ENCODE measurements at regions not wholly inside any gene's neighbourhood (a gene's known extent, or its start where the extent isn't known, plus 50 kb on each side); places are given as distances from the start of the nearest gene placed in this dataset.
"Not testable (repeated sequence)": the region's sequence is repeated elsewhere in the genome, so short reads cannot be mapped to it uniquely, and the experiment has no call there.

DNA sequence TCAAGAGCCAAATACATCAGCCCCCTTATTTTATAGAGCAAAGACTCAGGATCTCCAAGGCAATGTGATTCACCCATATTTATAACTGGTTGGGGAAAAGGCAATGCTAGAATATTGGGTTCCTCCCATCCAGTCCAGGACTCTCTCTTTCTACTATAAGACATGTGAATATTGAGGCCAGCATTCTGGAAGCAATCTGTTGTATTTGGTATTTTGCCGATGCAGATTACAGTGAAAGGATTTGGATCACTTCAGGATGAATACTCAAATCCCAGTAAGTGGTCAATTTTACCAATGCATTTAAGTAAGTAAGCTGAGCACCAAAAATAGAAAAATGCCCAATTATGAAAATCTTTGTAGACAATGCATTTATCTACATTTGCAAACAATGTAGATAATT lies 1834.7 kb upstream of the PIK3C3 start:
- TF ChIP-seq Cebpa-rat (IDR thresholded peaks at IDR 0.05): no peak
- no peak overlapping the region for H3K4me2 ChIP-seq

DNA sequence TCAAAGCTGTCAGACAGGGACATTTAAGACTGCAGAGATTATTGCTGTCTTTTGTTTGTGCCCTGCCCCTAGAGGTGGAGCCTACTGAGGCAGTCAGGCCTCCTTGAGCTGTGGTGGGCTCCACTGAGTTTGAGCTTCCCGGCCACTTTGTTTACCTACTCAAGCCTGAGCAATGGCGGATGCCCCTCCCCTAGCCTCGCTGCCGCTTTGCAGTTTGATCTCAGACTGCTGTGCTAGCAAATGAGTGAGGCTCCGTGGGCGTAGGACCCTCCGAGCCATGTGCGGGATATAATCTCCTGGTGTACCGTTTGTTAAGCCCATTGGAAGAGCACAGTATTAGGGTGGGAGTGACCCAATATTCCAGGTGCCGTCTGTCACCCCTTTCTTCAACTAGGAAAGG lies 1835.5 kb upstream of the PIK3C3 start:
- H3K4me3 ChIP-seq, H3K36me3 ChIP-seq, H3K27ac ChIP-seq, H3K4me2 ChIP-seq, H3K4me1 ChIP-seq, H4K20me1 ChIP-seq, H3K27me3 ChIP-seq, H3K9ac ChIP-seq, H3K9me3 ChIP-seq: not testable (repeated sequence)

More for the DNA sequence above, 1834.7 kb upstream of the PIK3C3 start:
- Histone ChIP-seq H3K36me3 (no peaks in the 10 kb centered on the region), H3K4me3 (no peak overlapping the region), H3K4me1 (no peaks in the 10 kb centered on the region), H4K20me1 (no peaks in the 10 kb centered on the region), H3K27me3 (no peaks in the 10 kb centered on the region), H3K9me3 (peaks cover 9% of the 10 kb centered on the region; the same call in 1 of the 2 replicates), H3K27ac (no peak overlapping the region), H3K9ac (no peak overlapping the region)

DNA sequence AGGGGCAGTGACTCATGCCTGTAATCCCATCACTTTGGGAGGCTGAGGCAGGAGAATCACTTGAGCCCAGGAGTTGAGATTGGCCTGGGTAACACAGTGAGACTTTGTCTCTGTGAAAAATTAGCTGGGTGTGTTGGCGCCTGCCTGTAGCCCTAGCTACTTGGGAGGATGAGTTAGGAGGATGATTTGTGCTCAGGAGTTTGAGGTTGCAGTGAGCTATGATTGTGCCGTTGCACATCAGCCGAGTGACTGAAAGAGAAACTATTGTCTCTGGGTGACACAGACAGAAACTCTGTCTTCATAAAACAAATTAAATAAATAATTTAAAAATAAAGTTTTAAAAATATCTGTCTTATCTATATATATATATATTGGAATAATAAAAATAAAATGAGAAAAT lies 1844.6 kb upstream of the PIK3C3 start:
- Histone ChIP-seq H3K27ac (no peak overlapping the region), H4K20me1 (no peaks in the 10 kb centered on the region), H3K9ac (no peak overlapping the region), H3K4me1 (no peaks in the 10 kb centered on the region), H3K4me2 (no peak overlapping the region), H3K9me3 (no peaks in the 10 kb centered on the region), H3K27me3 (no peaks in the 10 kb centered on the region), H3K36me3 (no peaks in the 10 kb centered on the region), H3K4me3 (no peak overlapping the region)
- no peak for TF ChIP-seq Cebpa-rat (IDR thresholded peaks at IDR 0.05)

DNA sequence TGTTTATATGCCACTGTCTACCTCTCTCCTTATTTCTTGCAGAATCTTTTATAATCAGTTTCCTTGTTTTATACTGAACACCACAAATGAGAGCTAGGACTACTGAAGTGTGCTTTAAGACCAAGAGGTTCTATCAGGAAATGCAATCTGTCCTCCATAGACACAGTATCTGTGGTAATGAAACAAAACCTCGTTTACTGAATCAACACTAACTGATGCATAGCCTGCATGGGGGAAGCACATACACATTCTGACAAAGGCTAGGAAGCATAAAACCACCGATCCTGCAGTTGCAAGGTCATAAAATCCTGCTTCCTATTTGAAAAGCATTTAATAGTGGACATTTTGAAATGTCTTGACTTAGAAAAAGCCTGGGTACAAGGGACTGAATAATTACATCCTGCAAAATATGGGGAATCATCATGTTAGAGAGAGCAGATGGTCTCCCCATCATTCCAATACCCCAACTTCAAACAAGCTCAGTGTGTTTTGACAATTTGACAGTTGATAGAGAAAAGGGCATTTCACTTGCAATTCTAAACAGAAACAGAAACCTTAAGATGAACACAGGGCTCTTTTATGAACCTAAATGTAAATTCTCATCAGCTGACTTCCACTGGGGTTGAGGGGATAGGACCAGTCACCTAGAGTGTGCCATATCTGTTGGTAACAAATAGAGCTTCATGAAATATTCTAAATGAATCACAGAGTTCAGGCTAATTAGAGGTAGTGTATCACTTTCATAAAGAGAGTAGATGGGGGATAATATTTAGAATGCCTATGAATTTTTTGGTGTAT lies 1845.6 kb upstream of the PIK3C3 start:
- Histone ChIP-seq H3K4me1 (no peaks in the 10 kb centered on the region), H3K4me3 (no peak overlapping the region), H3K4me2 (no peak overlapping the region), H3K9me3 (no peaks in the 10 kb centered on the region), H3K27me3 (no peaks in the 10 kb centered on the region), H3K9ac (no peak overlapping the region), H4K20me1 (no peaks in the 10 kb centered on the region), H3K27ac (no peak overlapping the region), H3K36me3 (no peaks in the 10 kb centered on the region)
- no peak for TF ChIP-seq Cebpa-rat (IDR thresholded peaks at IDR 0.05)

DNA sequence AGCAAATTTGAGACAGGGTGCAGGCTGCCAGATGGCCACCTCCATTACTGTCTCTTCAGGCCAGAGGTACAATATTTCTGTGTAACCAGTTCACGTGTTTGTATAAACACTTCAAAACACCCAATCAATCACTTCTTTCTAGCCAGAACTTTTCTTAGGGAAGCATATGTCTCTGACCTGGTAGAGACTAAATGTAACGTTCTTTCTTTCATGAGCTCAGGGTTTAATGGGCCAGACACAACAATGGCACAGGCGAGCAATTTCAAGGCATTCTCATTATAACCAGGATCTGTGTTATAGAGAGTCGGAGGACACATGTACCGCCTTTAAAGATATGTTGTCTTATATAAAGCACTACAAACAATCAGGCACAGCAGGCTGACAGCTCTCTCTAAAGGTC lies 1846.4 kb upstream of the PIK3C3 start:
- Histone ChIP-seq H3K4me2 (no peak overlapping the region), H3K4me1 (no peaks in the 10 kb centered on the region), H3K9ac (no peak overlapping the region), H3K27me3 (no peaks in the 10 kb centered on the region), H3K4me3 (no peak overlapping the region), H3K27ac (no peak overlapping the region), H3K9me3 (no peaks in the 10 kb centered on the region), H4K20me1 (no peaks in the 10 kb centered on the region), H3K36me3 (no peaks in the 10 kb centered on the region)
- TF ChIP-seq Cebpa-rat (IDR thresholded peaks at IDR 0.05): no peak

DNA sequence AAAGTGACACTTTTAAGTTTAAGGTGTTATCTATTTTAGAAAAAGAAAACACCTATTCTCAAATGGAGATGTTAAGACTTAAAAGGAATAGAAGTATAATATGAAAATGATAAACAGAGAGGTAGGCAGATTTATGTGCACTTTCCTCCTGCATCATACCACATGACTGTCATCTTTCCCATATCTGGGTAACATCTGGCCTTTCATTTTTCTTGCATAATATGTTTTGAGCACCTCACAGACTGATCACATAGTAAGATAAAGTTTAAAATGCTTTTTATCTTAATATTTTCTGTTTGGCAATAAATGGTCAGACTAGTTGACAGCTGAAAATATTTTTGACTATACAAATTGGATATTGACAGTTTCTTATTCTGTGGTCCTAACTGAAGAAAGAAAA lies 1852.1 kb upstream of the PIK3C3 start:
- Histone ChIP-seq H3K4me2 (no peak overlapping the region), H3K4me3 (no peak overlapping the region), H3K9me3 (no peaks in the 10 kb centered on the region), H3K36me3 (no peaks in the 10 kb centered on the region), H4K20me1 (no peaks in the 10 kb centered on the region), H3K27me3 (no peaks in the 10 kb centered on the region), H3K27ac (no peak overlapping the region), H3K9ac (no peak overlapping the region), H3K4me1 (no peaks in the 10 kb centered on the region)
- TF ChIP-seq Cebpa-rat (IDR thresholded peaks at IDR 0.05): no peak

DNA sequence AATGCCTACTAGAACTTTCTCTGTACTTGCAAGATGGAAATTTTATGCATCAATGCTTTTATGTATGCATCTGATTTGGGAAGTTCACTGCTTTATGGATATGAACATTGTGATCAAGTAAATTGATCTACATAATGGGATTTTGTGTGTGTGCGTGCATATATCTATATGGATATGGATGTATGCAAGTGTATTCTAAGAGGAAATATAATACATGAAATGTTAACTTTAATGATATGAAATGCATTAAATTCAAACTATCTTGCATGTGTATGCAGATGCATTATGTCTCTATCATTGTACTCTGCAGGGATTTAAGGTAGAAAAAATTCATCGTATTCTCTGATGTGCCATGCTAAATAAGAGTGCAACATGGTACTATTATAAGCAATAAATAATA lies 1855.4 kb upstream of the PIK3C3 start:
- Histone ChIP-seq H3K27me3 (no peaks in the 10 kb centered on the region), H3K4me1 (no peaks in the 10 kb centered on the region)

DNA sequence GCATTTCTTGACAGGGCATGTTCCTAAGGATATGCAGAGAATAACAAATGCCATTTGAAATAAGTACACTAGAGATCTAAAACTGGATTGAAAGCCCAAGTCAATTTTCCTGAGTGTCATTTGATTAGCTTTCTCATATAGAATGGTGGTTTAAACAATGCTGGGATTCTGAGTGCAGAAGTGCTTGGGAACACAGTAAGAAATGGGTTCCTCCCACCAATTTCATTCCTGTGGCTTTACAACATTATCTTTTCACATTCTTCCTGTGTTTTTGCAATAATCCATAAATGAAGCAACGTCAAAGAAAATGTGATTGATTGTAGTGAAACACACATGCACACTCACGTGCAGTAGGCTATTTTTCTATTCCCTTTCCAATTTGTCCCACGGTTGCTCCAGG lies 1858.4 kb upstream of the PIK3C3 start:
- no peak for TF ChIP-seq Cebpa-rat (IDR thresholded peaks at IDR 0.05)
- Histone ChIP-seq H3K36me3 (no peaks in the 10 kb centered on the region), H3K9me3 (no peaks in the 10 kb centered on the region), H3K27ac (no peak overlapping the region), H3K27me3 (no peaks in the 10 kb centered on the region), H3K4me1 (no peaks in the 10 kb centered on the region), H3K4me2 (no peak overlapping the region), H3K9ac (no peak overlapping the region), H3K4me3 (no peak overlapping the region), H4K20me1 (no peaks in the 10 kb centered on the region)

More for the DNA sequence above, 1855.4 kb upstream of the PIK3C3 start:
- Histone ChIP-seq H3K36me3 (no peaks in the 10 kb centered on the region), H3K9ac (no peak overlapping the region), H4K20me1 (no peaks in the 10 kb centered on the region), H3K4me3 (no peak overlapping the region), H3K9me3 (no peaks in the 10 kb centered on the region), H3K27ac (no peak overlapping the region), H3K4me2 (no peak overlapping the region)
- TF ChIP-seq Cebpa-rat (IDR thresholded peaks at IDR 0.05): no peak

DNA sequence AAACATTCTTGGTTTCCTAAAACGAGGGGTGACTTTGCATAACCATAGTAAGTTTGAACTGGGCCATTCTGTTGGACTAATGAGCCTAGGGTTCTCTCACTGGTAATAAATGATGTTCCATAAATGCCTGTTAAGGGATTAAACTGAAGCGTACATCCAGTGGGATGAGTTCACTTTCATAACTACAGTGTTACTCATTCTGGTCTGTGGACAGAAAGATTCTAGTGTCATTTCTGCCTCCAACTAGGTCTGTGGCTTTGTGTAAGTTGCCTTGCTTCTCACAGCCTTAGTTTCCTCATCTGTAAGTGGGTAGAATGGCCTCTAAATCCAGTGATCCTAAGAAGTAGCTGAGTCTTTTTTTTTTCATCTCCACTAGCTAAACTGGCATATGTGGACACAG lies 1860.6 kb upstream of the PIK3C3 start:
- H3K4me2 ChIP-seq: no peak overlapping the region
- H3K36me3 ChIP-seq: no peaks in the 10 kb centered on the region
- no peaks in the 10 kb centered on the region for H3K9me3 ChIP-seq
- H3K9ac ChIP-seq: no peak overlapping the region
- H3K27ac ChIP-seq: no peak overlapping the region
- TF ChIP-seq Cebpa-rat (IDR thresholded peaks at IDR 0.05): no peak
- no peak overlapping the region for H3K4me3 ChIP-seq
- no peaks in the 10 kb centered on the region for H3K4me1 ChIP-seq
- no peaks in the 10 kb centered on the region for H4K20me1 ChIP-seq
- no peaks in the 10 kb centered on the region for H3K27me3 ChIP-seq

DNA sequence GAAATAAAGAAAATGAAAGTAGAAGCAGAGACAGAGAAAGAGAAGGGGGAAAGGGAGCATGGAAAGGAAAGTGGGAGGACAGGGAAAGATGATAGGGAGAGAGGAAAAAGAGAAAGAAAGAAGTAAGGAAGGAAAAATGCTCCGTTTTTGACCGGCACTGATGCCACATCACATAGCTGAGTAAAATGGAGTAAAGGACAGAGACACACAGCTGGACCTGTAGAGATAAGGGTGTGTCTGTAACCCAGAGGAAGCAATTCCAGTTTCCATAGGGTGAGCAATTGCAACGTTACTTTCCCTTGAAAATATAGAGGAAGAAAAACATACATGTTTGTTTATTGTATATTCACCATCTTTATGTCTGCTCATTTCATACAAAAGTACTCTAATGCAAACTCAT lies 1866.9 kb upstream of the PIK3C3 start:
- Histone ChIP-seq H3K9ac (no peak overlapping the region), H3K4me2 (no peak overlapping the region), H3K4me3 (no peak overlapping the region), H4K20me1 (no peaks in the 10 kb centered on the region), H3K9me3 (no peaks in the 10 kb centered on the region), H3K36me3 (no peaks in the 10 kb centered on the region), H3K4me1 (no peaks in the 10 kb centered on the region), H3K27me3 (no peaks in the 10 kb centered on the region), H3K27ac (no peak overlapping the region)
- TF ChIP-seq Cebpa-rat (IDR thresholded peaks at IDR 0.05): no peak

DNA sequence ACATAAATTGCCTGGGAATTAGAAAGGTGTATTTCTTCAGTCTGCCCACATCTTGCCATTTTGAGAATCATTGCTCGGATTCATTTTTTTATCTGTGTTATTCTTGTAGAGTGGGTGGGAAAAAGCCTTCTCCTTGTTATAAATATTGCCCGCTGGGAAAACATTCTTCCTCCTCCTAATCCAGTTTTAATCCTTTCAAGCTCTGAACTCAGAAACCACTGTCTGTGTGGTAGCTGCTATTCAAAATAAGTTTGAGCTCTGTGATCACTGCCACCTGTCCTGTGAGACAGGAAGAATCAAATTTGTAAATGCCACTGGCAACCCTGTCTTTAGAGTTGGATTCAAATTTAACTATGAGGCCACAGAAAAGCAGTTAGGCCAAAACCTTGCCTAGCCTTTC lies 1875.2 kb upstream of the PIK3C3 start:
- H3K27me3 ChIP-seq: no peaks in the 10 kb centered on the region
- H4K20me1 ChIP-seq: no peaks in the 10 kb centered on the region
- H3K27ac ChIP-seq: no peak overlapping the region
- no peaks in the 10 kb centered on the region for H3K4me1 ChIP-seq
- no peak overlapping the region for H3K4me2 ChIP-seq
- no peaks in the 10 kb centered on the region for H3K9me3 ChIP-seq
- no peaks in the 10 kb centered on the region for H3K36me3 ChIP-seq
- H3K4me3 ChIP-seq: no peak overlapping the region
- TF ChIP-seq Cebpa-rat (IDR thresholded peaks at IDR 0.05): no peak
- no peak overlapping the region for H3K9ac ChIP-seq
